NCI-H2107 treated with DMSO at 0.1 percent for 48 hours (cell line): ENCODE measurements at regions not wholly inside any gene's neighbourhood (a gene's known extent, or its start where the extent isn't known, plus 50 kb on each side); places are given as distances from the start of the nearest gene placed in this dataset.

Experiments used
- DNase-seq: peaks from one replicate; lab custom pipeline; 2025; ENCODE audit not compliant: unreplicated experiment; lab: John Stamatoyannopoulos, UW

- DNase-seq = no peak
These were observed 50.0 kb upstream of the RNU6ATAC start for GRCh38 chr9:134214386-134214765.

GRCh38 chr9:134214766-134215419, 50.5 kb upstream of the RNU6ATAC start:
- DNase-seq = no peak

- no peak for DNase-seq
These were observed 51.0 kb upstream of the RNU6ATAC start for GRCh38 chr9:134215420-134215698.

- no peak for DNase-seq
These were observed 51.5 kb upstream of the RNU6ATAC start for GRCh38 chr9:134215699-134216448.

- no peak for DNase-seq
These were observed 52.1 kb upstream of the RNU6ATAC start for GRCh38 chr9:134216449-134216951.

- DNase-seq = no peak
These were observed 52.6 kb upstream of the RNU6ATAC start for GRCh38 chr9:134216961-134217360.

- no peak for DNase-seq
These were observed 53.3 kb upstream of the RNU6ATAC start for GRCh38 chr9:134217431-134218210.

GRCh38 chr9:134218230-134218629, 53.9 kb upstream of the RNU6ATAC start:
- no peak for DNase-seq

- no peak for DNase-seq
These were observed 55.3 kb upstream of the RNU6ATAC start for GRCh38 chr9:134219646-134220060.

GRCh38 chr9:134220311-134220710, 55.9 kb upstream of the RNU6ATAC start:
- DNase-seq = no peak

GRCh38 chr9:134221273-134222017, 57.1 kb upstream of the RNU6ATAC start:
- no peak for DNase-seq

GRCh38 chr9:134222018-134222573, 57.7 kb upstream of the RNU6ATAC start:
- DNase-seq = no peak

- no peak for DNase-seq
These were observed 58.7 kb upstream of the RNU6ATAC start for GRCh38 chr9:134223091-134223490.

GRCh38 chr9:134223591-134224122, 59.3 kb upstream of the RNU6ATAC start:
- no peak for DNase-seq

- DNase-seq = no peak
These were observed 59.8 kb upstream of the RNU6ATAC start for GRCh38 chr9:134224127-134224526.

- DNase-seq = no peak
These were observed 60.3 kb upstream of the RNU6ATAC start for GRCh38 chr9:134224567-134225093.

GRCh38 chr9:134225186-134225585, 60.8 kb upstream of the RNU6ATAC start:
- DNase-seq = no peak

GRCh38 chr9:134225816-134226215, 61.5 kb upstream of the RNU6ATAC start:
- DNase-seq = no peak

- no peak for DNase-seq
These were observed 62.0 kb upstream of the RNU6ATAC start for GRCh38 chr9:134226221-134226930.
